ENCODE measurements at regions not wholly inside any gene's neighbourhood (a gene's known extent, or its start where the extent isn't known, plus 50 kb on each side); places are given as distances from the start of the nearest gene placed in this dataset.

- no peak for DNase-seq (ENCODE audit: low read depth)
- peak overlapping the region; percentile 9 for H3K4me3 ChIP-seq (ENCODE audit: low read depth, low read length)
- TF ChIP-seq CTCF (IDR thresholded peaks at IDR 0.05; ENCODE audit: insufficient read depth, low read depth, low read length), result no peak
These were observed 811.4 kb upstream of the TMEM132C start for GRCh38 chr12:127455347-127456265.

GRCh38 chr12:127457726-127458125 lies 809.2 kb upstream of the TMEM132C start:
- H3K4me3 ChIP-seq (ENCODE audit: low read depth, low read length), result no peak overlapping the region
- TF ChIP-seq CTCF (IDR thresholded peaks at IDR 0.05; ENCODE audit: insufficient read depth, low read depth, low read length), result no peak
- DNase-seq (ENCODE audit: low read depth), result no peak

- no peak overlapping the region for H3K4me3 ChIP-seq (ENCODE audit: low read depth, low read length)
- peak; percentile 7 for DNase-seq (ENCODE audit: low read depth)
- TF ChIP-seq CTCF (IDR thresholded peaks at IDR 0.05; ENCODE audit: insufficient read depth, low read depth, low read length), result no peak
These were observed 807.8 kb upstream of the TMEM132C start for GRCh38 chr12:127459166-127459565.

GRCh38 chr12:127459687-127460086 lies 807.3 kb upstream of the TMEM132C start:
- DNase-seq (ENCODE audit: low read depth), result no peak
- TF ChIP-seq CTCF (IDR thresholded peaks at IDR 0.05; ENCODE audit: insufficient read depth, low read depth, low read length), result no peak
- H3K4me3 ChIP-seq (ENCODE audit: low read depth, low read length), result no peak overlapping the region

- no peak for DNase-seq (ENCODE audit: low read depth)
- no peak for TF ChIP-seq CTCF (IDR thresholded peaks at IDR 0.05; ENCODE audit: insufficient read depth, low read depth, low read length)
- H3K4me3 ChIP-seq (ENCODE audit: low read depth, low read length), result no peak overlapping the region
These were observed 803.7 kb upstream of the TMEM132C start for GRCh38 chr12:127463237-127463636.

GRCh38 chr12:127469331-127469730 lies 797.6 kb upstream of the TMEM132C start:
- no peak for TF ChIP-seq CTCF (IDR thresholded peaks at IDR 0.05; ENCODE audit: insufficient read depth, low read depth, low read length)
- no peak overlapping the region for H3K4me3 ChIP-seq (ENCODE audit: low read depth, low read length)
- no peak for DNase-seq (ENCODE audit: low read depth)
